ENCODE measurements at regions not wholly inside any gene's neighbourhood (a gene's known extent, or its start where the extent isn't known, plus 50 kb on each side); places are given as distances from the start of the nearest gene placed in this dataset.

GRCh38 chr16:72679856-72680255 lies 368.1 kb downstream of the ZFHX3 start:
- no peak for TF ChIP-seq CTCF (IDR thresholded peaks at IDR 0.05)
- TF ChIP-seq POLR2AphosphoS5 (IDR thresholded peaks at IDR 0.05) = no peak
